Glutamatergic neuron (in vitro differentiated cells): ENCODE measurements at regions not wholly inside any gene's neighbourhood (a gene's known extent, or its start where the extent isn't known, plus 50 kb on each side); places are given as distances from the start of the nearest gene placed in this dataset.

Experiments
- DNase-seq: peaks from one replicate; pipeline ENCODE4 v3.0.0; 2022
- H3K27ac Mint-ChIP-seq: one replicate; pipeline ENCODE4 v1.8.0; 2020; ENCODE audit warnings: mild to moderate bottlenecking, mixed read lengths, inconsistent platforms; ENCODE audit not compliant: unreplicated experiment
- H3K27me3 Mint-ChIP-seq: one replicate; pipeline ENCODE4 v1.8.0; 2020; ENCODE audit warnings: mild to moderate bottlenecking, moderate library complexity, mixed read lengths, inconsistent platforms; ENCODE audit not compliant: unreplicated experiment
- H3K36me3 Mint-ChIP-seq: one replicate; pipeline ENCODE4 v1.8.0; 2020; ENCODE audit warnings: mild to moderate bottlenecking, mixed read lengths, inconsistent platforms; ENCODE audit not compliant: unreplicated experiment
- H3K4me1 Mint-ChIP-seq: one replicate; pipeline ENCODE4 v1.8.0; 2020; ENCODE audit warnings: mild to moderate bottlenecking, low read depth, mixed read lengths, inconsistent platforms; ENCODE audit not compliant: unreplicated experiment
- H3K4me3 Mint-ChIP-seq: one replicate; pipeline ENCODE4 v1.8.0; 2020; ENCODE audit warnings: mild to moderate bottlenecking, mixed read lengths, inconsistent platforms; ENCODE audit not compliant: unreplicated experiment
- H3K9me3 Mint-ChIP-seq: one replicate; pipeline ENCODE4 v1.8.0; 2020; ENCODE audit warnings: mild to moderate bottlenecking, moderate library complexity, mixed read lengths, inconsistent platforms; ENCODE audit not compliant: unreplicated experiment
- CTCF ChIP-seq: fragments of 200-600 bp; sonication (generic); IDR thresholded peaks from one replicate; pipeline ENCODE4 v1.5.0; 2021; ENCODE audit not compliant: partially characterized antibody, unreplicated experiment

GRCh38 chr12:127429551-127430285 is 837.3 kb upstream of the TMEM132C start:
- H3K36me3 Mint-ChIP-seq = no peaks in the 10 kb centered on the region

GRCh38 chr12:127430401-127430800 is 836.6 kb upstream of the TMEM132C start:
- Mint-ChIP-seq H3K27me3 (peaks cover 2% of the 10 kb centered on the region), H3K27ac (no peak overlapping the region), H3K4me1 (no peaks in the 10 kb centered on the region), H3K9me3 (peaks cover 16% of the 10 kb centered on the region), H3K4me3 (no peak overlapping the region), H3K36me3 (no peaks in the 10 kb centered on the region)
- no peak for DNase-seq
- TF ChIP-seq CTCF = no peak

More at GRCh38 chr12:127429551-127430285, 837.3 kb upstream of the TMEM132C start:
- Mint-ChIP-seq H3K4me3 (no peak overlapping the region), H3K4me1 (no peaks in the 10 kb centered on the region), H3K27me3 (peaks cover 2% of the 10 kb centered on the region), H3K9me3 (peaks cover 16% of the 10 kb centered on the region), H3K27ac (no peak overlapping the region)
- no peak for DNase-seq
- TF ChIP-seq CTCF = no peak

GRCh38 chr12:127431177-127431576 is 835.8 kb upstream of the TMEM132C start:
- peaks cover 16% of the 10 kb centered on the region for H3K9me3 Mint-ChIP-seq
- H3K36me3 Mint-ChIP-seq = no peaks in the 10 kb centered on the region
- H3K4me1 Mint-ChIP-seq = no peaks in the 10 kb centered on the region
- no peak for TF ChIP-seq CTCF
- no peak overlapping the region for H3K4me3 Mint-ChIP-seq
- no peak overlapping the region for H3K27ac Mint-ChIP-seq
- peaks cover 2% of the 10 kb centered on the region for H3K27me3 Mint-ChIP-seq
- no peak for DNase-seq

- Mint-ChIP-seq H3K27me3 (peaks cover 2% of the 10 kb centered on the region), H3K27ac (no peak overlapping the region), H3K4me3 (no peak overlapping the region), H3K4me1 (no peaks in the 10 kb centered on the region), H3K9me3 (peaks cover 16% of the 10 kb centered on the region), H3K36me3 (no peaks in the 10 kb centered on the region)
- no peak for DNase-seq
- TF ChIP-seq CTCF = no peak
Measured at GRCh38 chr12:127431594-127431993, 835.4 kb upstream of the TMEM132C start.

- H3K27me3 Mint-ChIP-seq = peaks cover 2% of the 10 kb centered on the region
- TF ChIP-seq CTCF = no peak
- no peak overlapping the region for H3K4me3 Mint-ChIP-seq
- H3K9me3 Mint-ChIP-seq = peaks cover 6% of the 10 kb centered on the region
- H3K4me1 Mint-ChIP-seq = no peaks in the 10 kb centered on the region
- H3K36me3 Mint-ChIP-seq = no peaks in the 10 kb centered on the region
- no peak overlapping the region for H3K27ac Mint-ChIP-seq
- no peak for DNase-seq
Measured at GRCh38 chr12:127435439-127435838, 831.5 kb upstream of the TMEM132C start.
